Ishikawa (cell line): ENCODE measurements at regions not wholly inside any gene's neighbourhood (a gene's known extent, or its start where the extent isn't known, plus 50 kb on each side); places are given as distances from the start of the nearest gene placed in this dataset.

ENCODE experiments used
- CEBPB ChIP-seq: IDR thresholded peaks from 2 replicates; pipeline ENCODE4 v1.6.1; 2012
- CREB1 ChIP-seq: IDR thresholded peaks from 2 replicates; pipeline ENCODE4 v1.6.1; 2012; ENCODE audit warnings: low read depth
- EGR1 ChIP-seq: IDR thresholded peaks from 2 replicates; pipeline ENCODE4 v1.6.1; 2012
- EP300 ChIP-seq: IDR thresholded peaks from 2 replicates; pipeline ENCODE4 v1.6.1; 2012; ENCODE audit warnings: borderline replicate concordance
- FOXM1 ChIP-seq: IDR thresholded peaks from 2 replicates; pipeline ENCODE4 v1.6.1; 2012; ENCODE audit warnings: low read depth, borderline replicate concordance
- MAX ChIP-seq: IDR thresholded peaks from 2 replicates; pipeline ENCODE4 v1.6.1; 2012
- NFIC ChIP-seq: IDR thresholded peaks from 2 replicates; pipeline ENCODE4 v1.6.1; 2012
- RAD21 ChIP-seq: IDR thresholded peaks from 2 replicates; pipeline ENCODE4 v1.6.1; 2012; ENCODE audit warnings: low read depth
- TAF1 ChIP-seq: IDR thresholded peaks from 2 replicates; pipeline ENCODE4 v1.6.1; 2012; ENCODE audit warnings: low read depth, mild to moderate bottlenecking
- TCF12 ChIP-seq: IDR thresholded peaks from 2 replicates; pipeline ENCODE4 v1.6.1; 2012; ENCODE audit warnings: low read depth
- TEAD4 ChIP-seq: IDR thresholded peaks from 2 replicates; pipeline ENCODE4 v1.6.1; 2012
- USF1 ChIP-seq: IDR thresholded peaks from 2 replicates; pipeline ENCODE4 v1.6.1; 2012
- YY1 ChIP-seq: IDR thresholded peaks from 2 replicates; pipeline ENCODE4 v1.6.1; 2012; ENCODE audit warnings: low read depth
- ZBTB7A ChIP-seq: IDR thresholded peaks from 2 replicates; pipeline ENCODE4 v1.6.1; 2012; ENCODE audit warnings: low read depth
- TF ChIP-seq, protein P1 (sequence below): IDR thresholded peaks from 2 replicates; pipeline ENCODE4 v1.6.1; 2012; ENCODE audit warnings: low read depth, mild to moderate bottlenecking

- TF ChIP-seq EP300 (no peak), TAF1 (no peak), TEAD4 (no peak), USF1 (no peak), YY1 (no peak), CEBPB (no peak), CREB1 (no peak), TCF12 (no peak), ZBTB7A (no peak), FOXM1 (no peak), RAD21 (no peak), NFIC (no peak), MAX (no peak)
Measured at GRCh38 chr18:56314396-56314795, 324.0 kb downstream of the TXNL1 start.

DNA sequence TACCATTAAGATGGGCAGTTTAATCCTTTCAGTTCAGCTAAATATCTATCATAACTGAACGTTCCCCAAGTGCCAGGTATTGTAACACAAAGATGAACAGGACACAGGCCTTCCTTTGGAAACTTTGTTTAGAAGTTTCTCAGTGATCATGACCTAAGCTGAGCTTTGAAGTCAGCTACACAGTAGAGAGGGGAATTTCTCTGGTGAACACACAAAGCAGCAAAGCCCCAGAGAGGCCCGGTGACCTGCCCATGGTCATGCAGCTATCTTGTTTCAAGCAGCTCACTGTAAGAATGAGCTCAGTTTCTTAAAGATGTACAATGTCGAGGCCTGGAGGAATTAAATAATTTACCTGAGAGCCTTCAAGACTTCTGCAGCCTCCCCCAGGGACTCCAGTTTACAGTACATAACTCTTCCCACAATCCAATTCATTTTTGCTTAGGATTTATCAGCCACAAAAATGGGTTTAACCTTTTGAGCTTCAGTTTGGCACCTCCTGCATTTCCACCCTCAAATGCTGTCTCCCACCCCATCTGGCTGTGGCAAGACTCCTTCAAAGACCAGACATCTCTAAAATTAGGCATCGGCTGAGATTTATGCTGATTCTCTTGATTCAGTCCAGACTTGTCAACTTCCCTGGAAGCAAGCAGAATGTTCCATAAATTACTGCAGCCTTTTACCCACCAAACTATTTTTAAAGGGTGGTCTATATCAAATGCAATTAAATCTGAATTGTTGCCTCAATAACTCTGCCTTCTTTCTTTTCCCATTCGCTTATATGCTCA, 325.6 kb downstream of the TXNL1 start:
- TF ChIP-seq CREB1 = no peak
- no peak for TF ChIP-seq TEAD4
- TF ChIP-seq MAX = no peak
- no peak for TF ChIP-seq TCF12
- no peak for TF ChIP-seq ZBTB7A
- TF ChIP-seq USF1 = no peak
- no peak for TF ChIP-seq EP300
- TF ChIP-seq TAF1 = no peak
- no peak for TF ChIP-seq CEBPB
- no peak for TF ChIP-seq YY1
- no peak for TF ChIP-seq NFIC
- no peak for TF ChIP-seq EGR1
- TF ChIP-seq, protein P1, sequence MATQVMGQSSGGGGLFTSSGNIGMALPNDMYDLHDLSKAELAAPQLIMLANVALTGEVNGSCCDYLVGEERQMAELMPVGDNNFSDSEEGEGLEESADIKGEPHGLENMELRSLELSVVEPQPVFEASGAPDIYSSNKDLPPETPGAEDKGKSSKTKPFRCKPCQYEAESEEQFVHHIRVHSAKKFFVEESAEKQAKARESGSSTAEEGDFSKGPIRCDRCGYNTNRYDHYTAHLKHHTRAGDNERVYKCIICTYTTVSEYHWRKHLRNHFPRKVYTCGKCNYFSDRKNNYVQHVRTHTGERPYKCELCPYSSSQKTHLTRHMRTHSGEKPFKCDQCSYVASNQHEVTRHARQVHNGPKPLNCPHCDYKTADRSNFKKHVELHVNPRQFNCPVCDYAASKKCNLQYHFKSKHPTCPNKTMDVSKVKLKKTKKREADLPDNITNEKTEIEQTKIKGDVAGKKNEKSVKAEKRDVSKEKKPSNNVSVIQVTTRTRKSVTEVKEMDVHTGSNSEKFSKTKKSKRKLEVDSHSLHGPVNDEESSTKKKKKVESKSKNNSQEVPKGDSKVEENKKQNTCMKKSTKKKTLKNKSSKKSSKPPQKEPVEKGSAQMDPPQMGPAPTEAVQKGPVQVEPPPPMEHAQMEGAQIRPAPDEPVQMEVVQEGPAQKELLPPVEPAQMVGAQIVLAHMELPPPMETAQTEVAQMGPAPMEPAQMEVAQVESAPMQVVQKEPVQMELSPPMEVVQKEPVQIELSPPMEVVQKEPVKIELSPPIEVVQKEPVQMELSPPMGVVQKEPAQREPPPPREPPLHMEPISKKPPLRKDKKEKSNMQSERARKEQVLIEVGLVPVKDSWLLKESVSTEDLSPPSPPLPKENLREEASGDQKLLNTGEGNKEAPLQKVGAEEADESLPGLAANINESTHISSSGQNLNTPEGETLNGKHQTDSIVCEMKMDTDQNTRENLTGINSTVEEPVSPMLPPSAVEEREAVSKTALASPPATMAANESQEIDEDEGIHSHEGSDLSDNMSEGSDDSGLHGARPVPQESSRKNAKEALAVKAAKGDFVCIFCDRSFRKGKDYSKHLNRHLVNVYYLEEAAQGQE = no peak
- TF ChIP-seq FOXM1 = no peak
- no peak for TF ChIP-seq RAD21

DNA sequence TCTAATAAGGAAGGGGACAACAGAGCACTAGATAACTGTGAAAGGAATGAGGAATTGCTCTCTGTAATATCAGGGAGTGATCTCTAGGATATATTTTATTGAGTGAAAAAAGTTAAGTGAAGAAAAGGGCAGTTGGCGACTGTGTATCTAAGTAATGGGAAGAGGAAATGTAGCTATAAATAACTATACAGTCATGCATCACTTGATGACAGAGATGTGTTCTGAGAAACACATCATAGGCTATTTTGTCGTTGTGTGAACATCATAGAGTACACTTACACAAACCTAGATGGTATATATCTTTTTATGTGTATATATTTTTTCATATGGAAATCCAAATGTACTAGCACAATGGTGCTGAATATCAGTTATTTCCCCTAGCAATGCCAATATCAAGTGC, 329.3 kb downstream of the TXNL1 start:
- no peak for TF ChIP-seq EGR1
- no peak for TF ChIP-seq CEBPB
- TF ChIP-seq TAF1 = no peak
- TF ChIP-seq MAX = no peak
- TF ChIP-seq YY1 = no peak
- no peak for TF ChIP-seq USF1
- TF ChIP-seq, protein P1 = no peak
- TF ChIP-seq EP300 = no peak
- TF ChIP-seq RAD21 = no peak
- no peak for TF ChIP-seq ZBTB7A
- no peak for TF ChIP-seq FOXM1
- TF ChIP-seq TEAD4 = no peak
- no peak for TF ChIP-seq TCF12
- TF ChIP-seq NFIC = no peak
- TF ChIP-seq CREB1 = no peak

DNA sequence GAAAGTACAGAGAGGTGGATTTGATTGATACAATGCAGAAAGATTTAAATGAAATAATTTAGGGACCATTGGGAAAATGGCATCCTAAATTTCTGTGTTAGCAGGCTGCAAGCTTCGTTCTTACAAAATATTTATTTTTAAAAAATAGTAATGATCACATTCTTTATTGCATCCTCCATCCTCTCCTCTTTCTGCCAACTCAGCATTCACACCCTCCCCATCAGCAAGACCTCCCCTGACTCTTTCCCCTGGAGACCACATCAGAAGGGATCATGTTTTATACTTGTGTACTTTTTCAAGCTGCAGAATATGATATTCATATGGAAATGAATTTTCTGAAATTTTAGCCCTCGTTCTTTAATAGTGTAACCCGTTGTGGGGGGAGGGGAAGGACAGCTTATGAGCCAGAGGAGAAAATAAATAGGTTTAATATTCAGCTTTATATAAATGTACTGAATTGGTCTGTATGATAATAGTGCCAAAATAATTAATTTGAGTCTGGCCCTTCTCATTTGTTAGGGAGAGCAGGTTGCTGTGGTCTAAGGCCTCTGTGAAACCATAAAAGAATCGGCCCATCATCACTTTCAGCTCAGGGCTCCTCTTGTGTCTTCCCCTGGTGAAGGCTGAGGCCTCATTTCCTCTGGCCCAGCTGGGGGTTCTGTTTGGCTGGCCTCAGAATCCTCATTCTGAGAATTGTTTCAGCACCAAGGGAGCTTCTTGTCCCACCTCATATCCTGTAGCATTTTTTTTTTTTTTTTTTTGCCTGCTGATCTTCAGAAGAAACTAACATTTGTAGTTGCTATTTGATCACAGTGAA, 330.8 kb downstream of the TXNL1 start:
- TF ChIP-seq TCF12 (no peak), CREB1 (no peak), TEAD4 (no peak), TAF1 (no peak), RAD21 (no peak), MAX (no peak), CEBPB (no peak), ZBTB7A (no peak), NFIC (no peak), FOXM1 (no peak)
- TF ChIP-seq, protein P1 = no peak
